OCI-LY3 (cell line): ENCODE measurements at regions not wholly inside any gene's neighbourhood (a gene's known extent, or its start where the extent isn't known, plus 50 kb on each side); places are given as distances from the start of the nearest gene placed in this dataset.

Experiments used
- H2AFZ ChIP-seq: fragments of 200-600, 300-600 bp; shearing (Covaris generic); 2 replicates; pipeline ENCODE4 v1.6.0; 2014; ENCODE audit warnings: antibody characterized with exemption, low read depth, low read length
- H3K27ac ChIP-seq: fragments of 200-600, 300-600 bp; sonication (generic); 2 replicates; pipeline ENCODE4 v1.5.1; 2014; ENCODE audit warnings: mild to moderate bottlenecking, low read length, moderate library complexity, mixed read lengths
- H3K27me3 ChIP-seq: fragments of 200-600, 300-600 bp; sonication (generic); 2 replicates; pipeline ENCODE4 v1.6.1; 2014; ENCODE audit warnings: low read depth, low read length, mixed read lengths
- H3K36me3 ChIP-seq: fragments of 200-600, 300-600 bp; sonication (generic); replicated peaks from 2 replicates; pipeline ENCODE3; 2014; ENCODE audit warnings: low read depth, low read length, mixed read lengths
- H3K4me1 ChIP-seq: fragments of 300-600, 200-600 bp; sonication (generic); 2 replicates; pipeline ENCODE4 v1.6.1; 2014; ENCODE audit warnings: low read length, mixed read lengths
- H3K4me2 ChIP-seq: fragments of 200-600, 300-600 bp; sonication (generic); 2 replicates; pipeline ENCODE4 v1.6.1; 2014; ENCODE audit warnings: low read length, mixed read lengths
- H3K4me3 ChIP-seq: fragments of 300-600, 200-600 bp; sonication (generic); 2 replicates; pipeline ENCODE4 v1.5.1; 2014; ENCODE audit warnings: antibody characterized with exemption, mild to moderate bottlenecking, low read length, moderate library complexity
- H3K79me2 ChIP-seq: fragments of 300-600, 200-600 bp; shearing (Covaris generic); 2 replicates; pipeline ENCODE4 v1.6.1; 2014; ENCODE audit warnings: mild to moderate bottlenecking, low read length, mixed read lengths
- H3K9ac ChIP-seq: fragments of 300-600, 200-600 bp; shearing (Covaris generic); 2 replicates; pipeline ENCODE4 v1.6.0; 2014; ENCODE audit warnings: mild to moderate bottlenecking, low read length, moderate library complexity
- H3K9me3 ChIP-seq: fragments of 200-600, 300-600 bp; shearing (Covaris generic); 2 replicates; pipeline ENCODE4 v1.6.1; 2014; ENCODE audit warnings: low read length, mixed read lengths; ENCODE audit not compliant: insufficient read depth
- H4K20me1 ChIP-seq: fragments of 200-600, 300-600 bp; sonication (generic); 2 replicates; pipeline ENCODE4 v1.6.1; 2016; ENCODE audit warnings: low read length, mixed read lengths; ENCODE audit not compliant: insufficient read depth
- CTCF ChIP-seq: fragments of 200-600, 300-600 bp; sonication (generic); IDR thresholded peaks from 2 replicates; pipeline ENCODE4 v1.5.1; 2014; ENCODE audit warnings: antibody characterized with exemption, low read length, low read depth
- EZH2phosphoT487 ChIP-seq: fragments of 200-600 bp; shearing (Covaris generic); IDR thresholded peaks from 2 replicates; pipeline ENCODE4 v1.6.1; 2018; ENCODE audit warnings: antibody characterized with exemption, mixed run types, low read depth

- Histone ChIP-seq H3K9ac (no peak overlapping the region), H3K36me3 (no peaks in the 10 kb centered on the region), H3K4me1 (peaks cover 2% of the 10 kb centered on the region; the same call in 1 of the 2 replicates), H3K4me3 (no peak overlapping the region), H4K20me1 (no peaks in the 10 kb centered on the region), H3K27ac (no peak overlapping the region), H2AFZ (no peak overlapping the region), H3K79me2 (no peaks in the 10 kb centered on the region), H3K27me3 (no peaks in the 10 kb centered on the region), H3K4me2 (no peak overlapping the region), H3K9me3 (no peaks in the 10 kb centered on the region)
- TF ChIP-seq EZH2phosphoT487 (no peak), CTCF (no peak)
Measured at GRCh38 chr5:159762921-159763320, 153.4 kb upstream of the ADRA1B start.

- Histone ChIP-seq H3K4me1 (peaks cover 2% of the 10 kb centered on the region; the same call in 1 of the 2 replicates), H4K20me1 (no peaks in the 10 kb centered on the region), H3K27me3 (no peaks in the 10 kb centered on the region), H3K27ac (no peak overlapping the region), H3K9me3 (no peaks in the 10 kb centered on the region), H2AFZ (no peak overlapping the region), H3K4me3 (no peak overlapping the region), H3K9ac (no peak overlapping the region), H3K4me2 (no peak overlapping the region), H3K79me2 (no peaks in the 10 kb centered on the region), H3K36me3 (no peaks in the 10 kb centered on the region)
- TF ChIP-seq EZH2phosphoT487 (no peak), CTCF (no peak)
Measured at GRCh38 chr5:159763562-159763961, 152.7 kb upstream of the ADRA1B start.

GRCh38 chr5:159764283-159765134 lies 151.8 kb upstream of the ADRA1B start:
- no peaks in the 10 kb centered on the region for H3K9me3 ChIP-seq
- H3K4me1 ChIP-seq: peaks cover 2% of the 10 kb centered on the region; the same call in 1 of the 2 replicates
- H2AFZ ChIP-seq: no peak overlapping the region
- H3K9ac ChIP-seq: no peak overlapping the region
- TF ChIP-seq CTCF (no peak), EZH2phosphoT487 (no peak)
- no peak overlapping the region for H3K4me3 ChIP-seq
- no peaks in the 10 kb centered on the region for H3K79me2 ChIP-seq
- H3K4me2 ChIP-seq: no peak overlapping the region
- no peaks in the 10 kb centered on the region for H3K27me3 ChIP-seq
- H4K20me1 ChIP-seq: no peaks in the 10 kb centered on the region
- no peak overlapping the region for H3K27ac ChIP-seq
- no peaks in the 10 kb centered on the region for H3K36me3 ChIP-seq

GRCh38 chr5:159765135-159765433 lies 151.2 kb upstream of the ADRA1B start:
- Histone ChIP-seq H3K4me2 (no peak overlapping the region), H3K4me1 (peaks cover 2% of the 10 kb centered on the region; the same call in 1 of the 2 replicates), H4K20me1 (no peaks in the 10 kb centered on the region), H3K9ac (no peak overlapping the region), H3K36me3 (no peaks in the 10 kb centered on the region), H3K27ac (no peak overlapping the region), H2AFZ (no peak overlapping the region), H3K79me2 (no peaks in the 10 kb centered on the region), H3K27me3 (no peaks in the 10 kb centered on the region), H3K9me3 (no peaks in the 10 kb centered on the region), H3K4me3 (no peak overlapping the region)
- no peak for TF ChIP-seq EZH2phosphoT487
- no peak for TF ChIP-seq CTCF
